Amniotic epithelial cell (primary cell): ENCODE measurements at regions not wholly inside any gene's neighbourhood (a gene's known extent, or its start where the extent isn't known, plus 50 kb on each side); places are given as distances from the start of the nearest gene placed in this dataset.
"Not testable (repeated sequence)": the region's sequence is repeated elsewhere in the genome, so short reads cannot be mapped to it uniquely, and the experiment has no call there.

Source experiments
- DNase-seq: peaks from one replicate; pipeline ENCODE4 v3.0.0-alpha.2; 2010; ENCODE audit warnings: low read depth

DNA sequence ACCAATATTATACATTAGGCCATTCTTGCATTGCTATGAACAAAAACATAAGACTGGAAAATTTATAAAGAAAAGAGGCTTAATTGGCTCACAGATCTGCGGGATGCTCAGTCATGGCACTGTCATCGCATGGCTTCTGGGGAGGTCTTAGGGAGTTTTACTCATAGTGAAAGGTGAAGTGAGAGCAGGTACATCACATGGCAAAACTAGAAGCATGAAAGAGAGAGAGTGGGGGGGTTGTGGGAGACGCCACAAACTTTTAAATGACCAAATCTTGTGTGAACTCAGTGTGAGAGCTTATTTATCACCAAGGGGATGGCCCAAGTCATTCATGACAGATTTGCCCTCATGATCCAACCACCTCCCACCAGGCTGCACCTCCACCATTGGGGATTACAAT, 398.3 kb upstream of the EDIL3 start:
- DNase-seq, result no peak

- peak; percentile 9 for DNase-seq
Observed at GRCh38 chr5:84779186-84779585, 394.5 kb upstream of the EDIL3 start.

DNA sequence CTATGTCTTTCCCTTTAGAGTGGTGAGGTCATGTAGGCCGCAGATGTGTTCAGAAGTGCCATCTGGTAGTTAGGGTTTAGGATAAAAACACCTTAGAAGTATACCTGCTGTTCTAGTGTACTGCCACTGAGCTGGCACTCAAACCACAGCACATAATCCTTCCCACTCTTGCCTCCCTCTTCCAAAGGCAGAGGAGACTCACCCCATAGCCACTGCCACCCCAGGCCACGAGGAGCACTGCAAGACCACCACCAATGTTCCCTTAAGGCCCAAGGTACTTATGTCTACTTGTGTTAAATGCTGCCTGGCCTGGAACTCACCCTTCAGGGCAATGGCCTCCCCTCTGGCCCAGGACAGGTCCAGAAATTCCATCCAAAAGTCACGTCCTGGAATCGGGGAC, 379.5 kb upstream of the EDIL3 start:
- DNase-seq, result no peak

GRCh38 chr5:84758008-84758407, 373.3 kb upstream of the EDIL3 start:
- DNase-seq, result no peak

- DNase-seq, result no peak
Observed at GRCh38 chr5:84752780-84753179, 368.1 kb upstream of the EDIL3 start.

- no peak for DNase-seq
Observed at GRCh38 chr5:84748313-84748712, 363.6 kb upstream of the EDIL3 start.

- DNase-seq, result not testable (repeated sequence)
Observed at GRCh38 chr5:84746280-84746679, 361.6 kb upstream of the EDIL3 start.

DNA sequence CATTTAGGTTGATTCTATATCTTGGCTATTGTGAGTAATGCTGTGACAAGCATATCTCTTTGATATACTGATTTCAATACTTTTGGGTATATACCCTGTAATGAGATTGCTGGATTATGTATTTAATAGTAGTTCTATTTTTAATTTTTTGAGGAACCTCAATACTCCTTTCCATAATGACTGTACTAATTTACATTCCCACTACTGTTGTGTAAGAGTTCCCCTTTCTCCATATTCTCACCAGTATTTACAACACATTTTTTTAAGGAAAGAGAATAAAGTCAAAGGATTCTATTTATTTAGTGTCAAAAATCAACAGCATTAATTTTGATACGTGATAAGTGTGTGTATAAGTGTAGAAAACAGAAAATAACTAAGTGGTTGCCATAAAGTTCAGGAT, 356.4 kb upstream of the EDIL3 start:
- DNase-seq, result no peak

GRCh38 chr5:84729326-84729725, 344.6 kb upstream of the EDIL3 start:
- peak; percentile 9 for DNase-seq

GRCh38 chr5:84727708-84728107, 343.0 kb upstream of the EDIL3 start:
- DNase-seq, result no peak

DNA sequence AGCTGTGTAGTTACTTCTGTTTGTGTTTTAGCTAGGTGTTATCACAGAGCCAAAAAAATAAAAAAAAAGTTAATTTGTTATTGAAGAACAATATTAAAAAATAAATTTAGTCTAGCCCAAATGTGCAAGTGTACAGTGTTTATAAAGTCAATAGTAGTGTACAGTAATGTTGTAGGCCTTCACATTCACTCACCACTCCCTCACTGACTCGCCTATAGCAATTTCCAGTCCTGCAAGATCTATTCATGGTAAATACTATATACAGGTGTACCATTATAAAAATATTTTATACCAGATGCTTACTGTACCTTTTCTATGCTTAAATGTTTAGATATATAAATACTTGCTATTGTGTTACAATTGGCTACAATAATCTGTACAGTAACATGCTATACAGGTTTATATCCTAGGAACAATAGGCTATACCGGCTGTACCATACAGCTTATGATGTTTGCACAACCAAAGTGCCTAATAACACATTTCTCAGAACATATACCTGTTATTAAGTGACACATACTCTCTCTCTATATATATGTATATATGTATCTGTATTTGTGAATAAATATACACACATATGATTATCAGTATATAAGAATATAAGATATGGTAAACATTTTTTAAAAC, 341.4 kb upstream of the EDIL3 start:
- DNase-seq, result no peak

DNA sequence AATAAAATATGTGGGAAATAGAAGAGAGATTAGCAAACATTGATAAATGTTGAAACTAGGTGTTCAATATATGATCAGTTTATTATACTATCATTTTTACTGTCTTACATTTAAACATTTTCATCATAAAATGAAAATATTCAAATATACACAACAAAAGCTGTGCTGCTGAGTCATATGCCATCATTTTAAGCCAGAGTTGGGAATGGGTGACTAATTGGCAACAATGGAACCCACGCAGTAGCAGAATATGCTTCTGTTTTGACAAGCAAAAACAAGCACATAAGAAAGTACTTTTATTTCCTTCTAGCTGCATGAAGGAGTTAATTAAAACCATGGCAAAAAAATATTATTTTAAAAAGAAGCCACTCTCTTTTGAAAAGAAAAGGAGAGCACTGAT, 340.0 kb upstream of the EDIL3 start:
- DNase-seq, result peak; percentile 68

DNA sequence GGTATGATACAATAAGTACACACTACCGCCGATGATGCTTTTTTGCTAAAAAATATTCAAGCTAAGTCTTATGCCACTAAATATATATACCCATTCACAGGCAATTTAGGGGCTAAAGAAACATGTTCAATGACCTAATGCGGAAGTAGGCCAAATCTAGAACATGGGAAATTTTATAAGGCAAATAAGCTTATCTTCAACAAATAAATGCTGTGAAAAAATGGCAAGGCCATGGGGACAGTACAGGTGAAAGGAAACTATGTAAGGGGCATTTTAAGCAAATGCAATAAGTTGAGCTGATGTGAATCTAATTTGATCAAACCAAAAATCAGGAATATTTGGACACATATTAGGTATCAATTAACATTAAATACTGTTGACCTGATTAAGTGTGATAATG, 339.5 kb upstream of the EDIL3 start:
- no peak for DNase-seq

DNA sequence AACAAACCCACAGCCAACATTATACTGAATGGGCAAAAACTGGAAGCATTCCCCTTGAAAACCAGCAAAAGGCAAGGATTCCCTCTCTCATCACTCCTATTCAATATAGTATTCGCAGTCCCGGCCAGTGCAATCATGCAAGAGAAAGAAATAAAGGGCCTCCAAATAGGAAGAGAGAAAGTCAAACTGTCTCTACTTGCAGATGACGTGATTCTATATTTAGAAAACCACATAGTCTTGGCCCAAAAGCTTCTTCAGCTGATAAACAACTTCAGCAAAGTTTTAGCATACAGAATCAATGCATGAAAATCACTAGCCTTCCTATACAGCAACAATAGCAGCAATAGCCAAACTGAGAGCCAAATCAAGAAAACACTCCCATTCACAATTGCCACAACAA, 333.7 kb upstream of the EDIL3 start:
- DNase-seq, result no peak

- DNase-seq, result no peak
Observed at GRCh38 chr5:84715686-84716085, 331.0 kb upstream of the EDIL3 start.

- peak; percentile 67 for DNase-seq
Observed at GRCh38 chr5:84715091-84715490, 330.4 kb upstream of the EDIL3 start.

DNA sequence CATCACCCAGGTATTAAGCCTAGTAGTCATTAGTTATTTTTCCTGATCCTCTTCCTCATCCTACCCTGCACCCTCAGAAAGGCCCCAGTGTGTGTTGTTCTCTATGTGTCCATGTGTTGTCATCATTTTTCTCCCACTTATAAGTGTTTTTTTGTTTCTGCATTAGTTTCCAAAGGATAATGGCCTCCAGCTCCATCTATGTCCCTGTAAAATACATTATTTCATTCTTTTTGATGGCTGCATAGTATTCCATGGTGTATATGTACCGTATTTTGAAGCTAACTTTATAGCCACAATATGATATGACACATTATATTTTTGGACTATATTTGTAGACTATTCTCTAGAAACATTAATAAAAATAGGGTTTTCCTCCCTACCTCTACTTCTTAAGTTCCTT, 324.4 kb upstream of the EDIL3 start:
- DNase-seq, result no peak

DNA sequence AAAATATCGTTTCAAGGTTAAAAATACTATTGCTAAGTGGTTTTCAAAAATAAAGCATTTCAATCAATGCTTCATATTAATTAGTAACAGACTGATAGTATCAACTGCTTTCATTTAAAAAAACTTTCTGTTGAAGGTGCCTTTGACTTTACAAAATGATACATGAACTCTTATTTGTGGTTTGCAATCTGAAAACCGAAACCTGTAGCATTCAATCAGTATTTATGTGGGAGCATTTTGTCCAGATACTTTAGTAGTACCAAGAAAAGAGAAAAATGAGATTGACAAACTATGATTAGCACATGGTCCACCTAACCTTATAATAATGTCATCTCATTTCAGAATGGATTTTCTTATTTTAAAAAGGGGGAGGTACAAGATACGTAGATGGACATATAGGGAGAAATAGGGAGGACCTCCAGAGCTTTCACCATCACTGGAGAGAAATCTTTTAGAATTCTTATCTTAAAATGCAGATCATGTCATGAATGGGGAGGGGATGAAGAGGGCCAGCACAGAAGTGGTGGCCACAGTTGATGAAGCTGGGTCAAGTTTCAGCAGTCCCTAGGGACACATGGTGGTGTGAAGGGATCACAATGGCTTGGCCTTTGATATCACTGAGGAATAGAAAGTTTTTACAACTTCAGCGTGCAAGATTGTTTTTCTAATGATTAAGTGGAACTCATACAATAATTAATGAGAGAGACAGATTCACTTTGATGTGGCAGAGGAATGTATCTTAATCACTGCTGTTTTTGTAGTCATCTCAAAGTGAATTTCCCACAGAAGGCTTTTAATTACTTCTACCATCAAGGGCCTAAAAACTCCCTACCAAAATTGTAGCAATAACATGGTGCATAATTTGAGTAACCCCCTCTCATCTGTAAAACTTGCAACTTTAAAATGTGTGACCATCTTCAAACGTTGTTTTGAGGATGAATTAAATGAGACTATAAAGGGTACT, 322.3 kb upstream of the EDIL3 start:
- no peak for DNase-seq

DNA sequence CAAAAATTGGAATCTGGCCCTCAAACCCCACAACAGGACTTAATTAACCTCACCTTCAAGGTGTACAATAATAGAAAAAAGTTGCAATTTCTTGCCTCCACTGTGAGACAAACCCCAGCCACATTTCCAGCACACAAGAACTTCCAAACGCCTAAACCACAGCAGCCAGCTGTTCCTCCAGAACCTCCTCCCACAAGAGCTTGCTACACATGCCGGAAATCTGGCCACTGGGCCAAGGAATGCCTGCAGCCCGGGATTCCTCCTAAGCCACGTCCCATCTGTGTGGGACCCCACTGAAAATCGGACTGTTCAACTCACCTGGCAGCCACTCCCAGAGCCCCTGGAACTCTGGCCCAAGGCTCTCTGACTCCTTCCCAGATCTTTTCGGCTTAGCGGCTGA, 315.9 kb upstream of the EDIL3 start:
- not testable (repeated sequence) for DNase-seq

DNA sequence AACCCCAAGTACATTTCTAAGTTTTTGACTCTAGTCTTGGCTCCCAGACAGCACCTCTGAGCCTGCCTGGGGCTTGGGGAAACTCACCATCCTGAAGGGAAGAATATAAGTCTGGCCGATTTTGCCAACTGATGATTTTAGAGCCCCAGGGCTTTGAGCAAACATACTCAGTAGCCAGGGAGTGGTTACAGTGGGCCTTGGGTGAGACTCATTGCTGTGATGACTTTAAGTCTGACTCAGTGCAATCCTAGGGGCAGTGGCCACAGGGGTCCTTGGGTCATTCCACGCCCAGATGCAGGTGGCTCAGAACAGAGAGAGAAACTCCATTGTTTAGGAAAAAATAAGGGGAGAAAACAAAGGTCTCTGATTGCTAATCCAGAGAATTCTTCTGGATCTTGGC, 312.0 kb upstream of the EDIL3 start:
- DNase-seq, result no peak

DNA sequence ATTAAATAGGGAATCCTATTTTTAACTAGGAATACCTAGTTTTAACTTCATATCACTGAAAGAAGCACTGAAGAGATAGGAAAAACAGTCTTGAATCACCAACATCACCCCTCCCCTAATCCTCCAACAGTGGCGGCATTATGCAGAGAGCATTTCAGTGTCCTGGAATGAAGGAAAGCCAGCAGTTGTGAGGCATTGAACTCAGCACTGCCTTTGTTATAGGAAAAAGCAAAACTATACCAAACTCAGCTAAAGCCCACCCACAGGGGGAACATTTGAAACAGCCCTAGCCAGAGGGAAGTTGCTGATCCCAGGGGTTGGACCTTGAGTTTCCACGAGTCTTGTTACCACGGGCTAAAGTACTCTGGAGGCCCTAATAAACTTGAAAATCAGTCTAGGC, 310.6 kb upstream of the EDIL3 start:
- DNase-seq, result no peak

GRCh38 chr5:84693256-84693655, 308.6 kb upstream of the EDIL3 start:
- DNase-seq, result no peak

GRCh38 chr5:84688566-84688965, 303.9 kb upstream of the EDIL3 start:
- DNase-seq, result peak; percentile 72
